ENCODE measurements at regions not wholly inside any gene's neighbourhood (a gene's known extent, or its start where the extent isn't known, plus 50 kb on each side); places are given as distances from the start of the nearest gene placed in this dataset.

GRCh38 chr7:9600974-9601373 lies 1167.6 kb downstream of the NXPH1 start:
- H2AFZ ChIP-seq (ENCODE audit: low read depth, low read length) = no peak overlapping the region
- H3K9ac ChIP-seq (ENCODE audit: low read length) = no peak overlapping the region
- no peaks in the 10 kb centered on the region for H3K79me2 ChIP-seq (replicated peaks; ENCODE audit: insufficient read depth, low read length)
- H3K27ac ChIP-seq (ENCODE audit: low read length) = no peak overlapping the region
- no peak overlapping the region for H3K4me2 ChIP-seq (ENCODE audit: low read length)
- no peaks in the 10 kb centered on the region for H4K20me1 ChIP-seq (ENCODE audit: insufficient read depth)
- H3F3A ChIP-seq (ENCODE audit: insufficient read depth, low read length, poor library complexity, severe bottlenecking) = no peaks in the 10 kb centered on the region
- H3K9me3 ChIP-seq (ENCODE audit: low read length) = no peaks in the 10 kb centered on the region
- H3K9me2 ChIP-seq (ENCODE audit: insufficient read depth, low read length) = no peaks in the 10 kb centered on the region
- no peak overlapping the region for H3K4me3 ChIP-seq (ENCODE audit: low read length)
- no peaks in the 10 kb centered on the region for H3K27me3 ChIP-seq (ENCODE audit: insufficient read depth, low read depth, low read length)
- TF ChIP-seq REST (IDR thresholded peaks at IDR 0.05; ENCODE audit: borderline replicate concordance) (no peak), POLR2AphosphoS5 (IDR thresholded peaks at IDR 0.05) (no peak), SMC3 (conservative IDR thresholded peaks at IDR 0.05; ENCODE audit: poor library complexity) (no peak), TAF1 (IDR thresholded peaks at IDR 0.05; ENCODE audit: low read depth) (no peak), EZH2 (IDR thresholded peaks at IDR 0.05; ENCODE audit: borderline replicate concordance, insufficient read depth, low read length, poor library complexity, severe bottlenecking) (no peak), MXI1 (conservative IDR thresholded peaks at IDR 0.05; ENCODE audit: poor library complexity, severe bottlenecking) (no peak), EP300 (conservative IDR thresholded peaks at IDR 0.05; ENCODE audit: poor library complexity, severe bottlenecking) (no peak), CTCF (IDR thresholded peaks at IDR 0.05; ENCODE audit: poor library complexity, severe bottlenecking) (no peak), RAD21 (conservative IDR thresholded peaks at IDR 0.05) (no peak)
- H3K36me3 ChIP-seq (ENCODE audit: insufficient read depth, low read length) = no peaks in the 10 kb centered on the region

- Histone ChIP-seq H3K4me3 (ENCODE audit: low read length) (no peak overlapping the region), H3K9me2 (ENCODE audit: insufficient read depth, low read length) (no peaks in the 10 kb centered on the region), H2AFZ (ENCODE audit: low read depth, low read length) (no peak overlapping the region), H3K36me3 (ENCODE audit: insufficient read depth, low read length) (no peaks in the 10 kb centered on the region), H3K79me2 (replicated peaks; ENCODE audit: insufficient read depth, low read length) (no peaks in the 10 kb centered on the region), H4K20me1 (ENCODE audit: insufficient read depth) (no peaks in the 10 kb centered on the region), H3K9ac (ENCODE audit: low read length) (no peak overlapping the region), H3K27ac (ENCODE audit: low read length) (no peak overlapping the region), H3K4me2 (ENCODE audit: low read length) (no peak overlapping the region), H3K9me3 (ENCODE audit: low read length) (no peaks in the 10 kb centered on the region), H3K27me3 (ENCODE audit: insufficient read depth, low read depth, low read length) (no peaks in the 10 kb centered on the region), H3F3A (ENCODE audit: insufficient read depth, low read length, poor library complexity, severe bottlenecking) (no peaks in the 10 kb centered on the region)
- no peak for TF ChIP-seq RAD21 (conservative IDR thresholded peaks at IDR 0.05)
These were observed 1169.9 kb downstream of the NXPH1 start for GRCh38 chr7:9603291-9603690.

GRCh38 chr7:9608560-9608959 lies 1175.2 kb downstream of the NXPH1 start:
- Histone ChIP-seq H3K79me2 (replicated peaks; ENCODE audit: insufficient read depth, low read length) (no peaks in the 10 kb centered on the region), H3K4me3 (ENCODE audit: low read length) (no peak overlapping the region), H3K9me3 (ENCODE audit: low read length) (no peaks in the 10 kb centered on the region), H2AFZ (ENCODE audit: low read depth, low read length) (no peak overlapping the region), H3K27me3 (ENCODE audit: insufficient read depth, low read depth, low read length) (no peaks in the 10 kb centered on the region), H3K36me3 (ENCODE audit: insufficient read depth, low read length) (no peaks in the 10 kb centered on the region), H4K20me1 (ENCODE audit: insufficient read depth) (no peaks in the 10 kb centered on the region), H3K4me2 (ENCODE audit: low read length) (no peak overlapping the region), H3K9ac (ENCODE audit: low read length) (no peak overlapping the region), H3K9me2 (ENCODE audit: insufficient read depth, low read length) (no peaks in the 10 kb centered on the region), H3K27ac (ENCODE audit: low read length) (no peak overlapping the region), H3F3A (ENCODE audit: insufficient read depth, low read length, poor library complexity, severe bottlenecking) (no peaks in the 10 kb centered on the region)
- TF ChIP-seq POLR2AphosphoS5 (IDR thresholded peaks at IDR 0.05) = no peak
- no peak for TF ChIP-seq EP300 (conservative IDR thresholded peaks at IDR 0.05; ENCODE audit: poor library complexity, severe bottlenecking)
- no peak for TF ChIP-seq REST (IDR thresholded peaks at IDR 0.05; ENCODE audit: borderline replicate concordance)
- no peak for TF ChIP-seq TAF1 (IDR thresholded peaks at IDR 0.05; ENCODE audit: low read depth)
- TF ChIP-seq SMC3 (conservative IDR thresholded peaks at IDR 0.05; ENCODE audit: poor library complexity) = no peak
- no peak for TF ChIP-seq EZH2 (IDR thresholded peaks at IDR 0.05; ENCODE audit: borderline replicate concordance, insufficient read depth, low read length, poor library complexity, severe bottlenecking)
- TF ChIP-seq RAD21 (conservative IDR thresholded peaks at IDR 0.05) = no peak
- TF ChIP-seq CTCF (IDR thresholded peaks at IDR 0.05; ENCODE audit: poor library complexity, severe bottlenecking) = no peak
- no peak for TF ChIP-seq MXI1 (conservative IDR thresholded peaks at IDR 0.05; ENCODE audit: poor library complexity, severe bottlenecking)

Measured in neural cell (in vitro differentiated cells).